AG10803 (cell line): ENCODE measurements at regions not wholly inside any gene's neighbourhood (a gene's known extent, or its start where the extent isn't known, plus 50 kb on each side); places are given as distances from the start of the nearest gene placed in this dataset.

Source experiments
- DNase-seq: peaks from one replicate; pipeline ENCODE4 v3.0.0; 2010; ENCODE audit warnings: low read depth
- H3K4me3 ChIP-seq: 2 replicates; pipeline ENCODE4 v1.5.1; 2011; ENCODE audit warnings: mild to moderate bottlenecking, low read length, control low read depth
- CTCF ChIP-seq: conservative IDR thresholded peaks from 2 replicates; pipeline ENCODE4 v1.5.1; 2011; ENCODE audit warnings: mild to moderate bottlenecking, low read length, control low read depth, inconsistent platforms

- H3K4me3 ChIP-seq: no peak overlapping the region
- no peak for DNase-seq
- TF ChIP-seq CTCF: no peak
Measured at GRCh38 chr4:129531253-129531652, 435.3 kb downstream of the C4orf33 start.

- no peak overlapping the region for H3K4me3 ChIP-seq
- no peak for DNase-seq
- no peak for TF ChIP-seq CTCF
Measured at GRCh38 chr4:129532573-129532972, 436.6 kb downstream of the C4orf33 start.

GRCh38 chr4:129543299-129543698, 447.3 kb downstream of the C4orf33 start:
- DNase-seq: no peak
- TF ChIP-seq CTCF: no peak

DNA sequence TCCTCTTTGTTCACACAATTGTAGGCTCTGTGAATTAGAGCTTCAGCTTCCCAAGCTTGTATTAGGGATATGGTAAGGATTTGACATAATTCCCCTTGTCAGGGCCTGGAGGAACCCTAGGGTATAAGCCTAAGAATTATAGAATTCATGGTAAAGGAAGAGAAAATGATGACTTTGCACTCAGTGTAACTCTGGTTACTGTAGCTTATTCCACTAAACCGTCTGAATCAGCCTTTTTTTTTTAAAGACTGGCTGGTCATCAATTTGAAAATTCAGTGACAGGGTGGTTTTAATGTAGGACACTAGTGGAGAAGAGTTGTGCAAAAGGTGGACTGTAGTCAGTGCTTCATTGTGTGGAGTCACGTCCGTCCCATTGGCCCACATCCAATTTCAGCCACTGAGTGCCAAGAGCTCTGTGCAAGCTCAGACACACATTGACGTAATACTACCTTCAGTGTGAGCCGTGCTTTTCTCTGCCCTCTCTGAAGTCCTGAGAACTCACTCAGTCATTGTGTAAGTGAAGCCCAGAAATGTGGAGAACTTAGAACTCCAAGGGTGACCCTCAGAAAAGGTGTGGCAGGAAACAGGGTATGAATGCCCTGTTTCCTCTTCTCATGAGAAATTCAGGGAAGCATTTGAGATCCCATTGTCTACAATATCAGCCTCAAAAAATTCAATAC, 449.8 kb downstream of the C4orf33 start:
- no peak overlapping the region for H3K4me3 ChIP-seq
- no peak for DNase-seq
- no peak for TF ChIP-seq CTCF

More at GRCh38 chr4:129543299-129543698, 447.3 kb downstream of the C4orf33 start:
- H3K4me3 ChIP-seq: no peak overlapping the region

DNA sequence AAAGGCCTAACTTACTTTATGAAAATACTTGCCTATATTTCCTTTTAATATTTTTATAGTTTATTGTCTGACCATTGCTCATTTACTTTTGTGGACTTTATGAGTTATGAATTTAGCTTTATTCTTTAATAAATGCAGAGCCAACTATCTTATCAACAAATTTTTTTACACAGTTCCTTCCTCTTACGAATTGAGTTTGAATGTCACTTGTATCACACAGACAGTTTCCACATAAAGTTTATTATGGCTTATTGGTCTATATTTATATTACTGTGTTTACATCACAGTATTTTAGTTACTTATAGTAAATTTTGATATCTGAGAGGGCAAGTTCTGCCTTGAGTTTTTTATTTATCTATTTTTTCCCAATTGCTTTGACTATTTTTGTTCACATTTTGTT, 450.6 kb downstream of the C4orf33 start:
- no peak overlapping the region for H3K4me3 ChIP-seq
- no peak for DNase-seq
- no peak for TF ChIP-seq CTCF

DNA sequence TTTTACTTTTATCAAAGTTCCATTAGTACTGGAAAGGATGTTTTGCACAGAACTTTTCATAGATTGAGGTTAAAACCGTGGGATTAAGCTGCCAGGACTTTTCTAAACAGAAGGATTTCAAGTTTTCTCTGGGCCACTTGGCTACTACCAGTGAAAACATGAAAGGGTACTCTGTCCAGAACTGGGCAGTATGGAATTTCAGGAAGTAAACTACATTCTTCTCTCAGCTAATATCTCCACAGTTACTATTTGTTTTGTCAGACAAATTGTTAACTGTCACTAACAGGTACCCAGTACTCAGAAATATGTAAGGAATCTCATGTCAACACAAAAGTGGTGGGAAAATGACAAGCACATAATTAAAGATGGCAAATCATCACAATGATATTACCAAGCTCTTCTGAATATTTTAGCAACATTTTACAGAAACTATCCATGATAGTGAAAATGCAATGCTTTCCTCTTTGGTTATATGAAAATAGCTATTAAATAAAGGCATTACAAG, 454.4 kb downstream of the C4orf33 start:
- no peak for DNase-seq
- no peak overlapping the region for H3K4me3 ChIP-seq
- TF ChIP-seq CTCF: no peak

DNA sequence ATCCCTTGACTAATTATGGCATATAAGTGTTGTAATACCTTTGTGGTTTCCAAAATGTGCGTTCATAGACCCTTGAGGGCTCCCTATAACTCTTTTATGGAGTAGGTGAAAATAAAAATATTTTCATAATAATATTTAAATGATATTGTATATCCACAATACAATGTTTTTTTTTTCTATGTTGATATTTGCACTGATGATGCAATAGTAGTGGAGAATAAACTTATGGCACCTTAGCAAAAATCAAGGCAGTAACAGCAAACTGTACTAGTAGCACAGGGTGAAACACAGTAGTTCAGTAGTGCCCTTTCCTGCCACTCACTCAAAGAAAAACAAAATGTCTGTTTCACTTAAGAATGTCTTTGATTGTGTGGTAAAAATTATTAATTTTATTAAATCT, 465.3 kb downstream of the C4orf33 start:
- TF ChIP-seq CTCF: no peak
- DNase-seq: no peak
- H3K4me3 ChIP-seq: no peak overlapping the region
